Fibroblast of the conjunctiva (primary cell): ENCODE measurements at regions not wholly inside any gene's neighbourhood (a gene's known extent, or its start where the extent isn't known, plus 50 kb on each side); places are given as distances from the start of the nearest gene placed in this dataset.

Experiments used
- DNase-seq: peaks from one replicate; pipeline ENCODE4 v3.0.0-alpha.2; 2010; ENCODE audit warnings: low read depth

DNA sequence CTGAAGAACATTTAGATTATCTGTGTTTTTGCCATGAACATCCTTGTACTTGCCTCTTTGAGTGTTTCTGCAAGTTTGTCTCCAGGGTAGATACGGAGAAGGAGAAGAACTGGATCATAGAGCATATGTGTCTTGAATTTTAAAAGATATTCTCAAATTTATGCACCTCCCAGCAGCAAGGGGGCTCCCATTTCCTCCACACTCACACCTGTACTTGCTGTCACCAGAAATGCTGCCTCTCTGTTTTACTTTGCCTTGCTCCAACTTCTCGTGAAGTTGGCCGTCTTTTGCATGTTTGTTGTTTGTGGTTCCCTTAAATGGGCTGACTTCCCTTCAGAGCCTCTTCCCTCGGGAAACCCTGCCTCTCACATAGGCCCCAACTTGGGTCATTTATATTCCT lies 171.0 kb downstream of the TFAP2C start:
- no peak for DNase-seq

GRCh38 chr20:56801971-56802755 lies 173.1 kb downstream of the TFAP2C start:
- no peak for DNase-seq

- DNase-seq: no peak
Measured at GRCh38 chr20:56802805-56803204, 173.7 kb downstream of the TFAP2C start.

GRCh38 chr20:56805313-56805712 lies 176.2 kb downstream of the TFAP2C start:
- no peak for DNase-seq

DNA sequence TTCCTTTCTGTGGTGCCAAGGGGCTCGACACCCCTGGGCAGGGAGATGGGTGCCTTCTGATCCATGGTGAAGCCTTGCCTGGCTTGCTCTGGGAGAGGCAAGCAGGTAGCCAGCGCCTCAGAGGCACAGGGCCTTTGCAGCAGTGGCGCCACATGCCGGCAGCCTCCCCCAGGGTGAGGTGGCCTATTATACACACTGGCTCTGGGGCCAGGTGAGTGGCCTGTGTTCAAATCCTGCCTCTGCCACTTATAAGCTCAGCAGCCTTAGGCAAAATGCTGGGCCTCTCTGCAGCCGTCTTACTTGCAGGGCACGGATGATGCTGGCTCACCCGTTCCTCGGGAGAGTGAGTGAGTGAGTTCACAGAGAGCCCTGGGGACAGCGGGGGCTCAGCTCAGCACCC lies 176.9 kb downstream of the TFAP2C start:
- DNase-seq: no peak

DNA sequence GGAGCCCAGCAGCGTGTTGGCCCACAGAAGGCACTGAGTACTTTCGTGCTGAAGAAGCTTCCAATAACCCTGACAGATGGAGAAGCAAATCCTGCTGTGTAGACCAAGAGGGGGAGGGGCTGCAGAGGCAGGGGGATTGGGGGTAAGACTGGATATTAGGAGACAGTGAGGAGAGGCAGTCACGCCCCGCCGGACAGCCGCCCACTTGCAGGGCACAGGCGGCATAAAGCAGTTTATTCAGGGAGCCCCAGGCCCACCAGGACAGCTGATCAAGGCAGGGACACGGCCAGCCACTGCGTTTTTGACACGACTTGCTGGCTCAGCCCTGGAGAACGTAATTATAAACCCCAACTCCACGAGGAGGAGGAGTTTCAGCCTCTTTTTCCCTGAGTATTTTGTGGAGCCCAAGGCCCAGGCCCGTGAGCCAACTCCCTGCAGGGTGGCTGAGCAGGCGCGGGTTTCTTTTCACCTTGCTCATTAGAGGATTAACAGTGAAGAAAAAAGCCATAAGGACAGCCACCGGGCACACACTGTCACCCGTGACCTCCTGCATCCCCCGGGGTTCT lies 177.9 kb downstream of the TFAP2C start:
- no peak for DNase-seq

GRCh38 chr20:56808117-56808725 lies 179.1 kb downstream of the TFAP2C start:
- no peak for DNase-seq

DNA sequence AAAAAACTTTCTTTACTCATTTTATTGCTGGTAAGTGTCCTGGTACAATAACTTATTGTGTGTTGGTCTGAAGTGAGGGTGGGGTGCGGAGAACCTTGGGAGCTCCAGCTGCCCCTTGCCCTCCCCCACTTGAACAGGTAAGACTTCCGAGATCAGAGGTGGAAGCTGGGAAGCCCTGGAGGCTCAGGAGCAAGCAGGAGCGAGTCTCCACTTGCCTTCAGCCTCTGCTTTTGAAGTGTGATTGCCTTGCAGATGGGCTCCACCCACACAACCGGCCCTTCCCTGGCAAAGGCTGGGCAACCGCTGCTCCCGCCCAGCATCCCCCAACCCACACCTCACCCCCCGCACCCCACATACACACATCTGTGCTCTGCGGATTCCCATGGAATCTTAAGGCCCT lies 179.6 kb downstream of the TFAP2C start:
- DNase-seq: no peak

- DNase-seq: no peak
Measured at GRCh38 chr20:56809668-56810067, 180.6 kb downstream of the TFAP2C start.

GRCh38 chr20:56810141-56810540 lies 181.0 kb downstream of the TFAP2C start:
- DNase-seq: no peak

DNA sequence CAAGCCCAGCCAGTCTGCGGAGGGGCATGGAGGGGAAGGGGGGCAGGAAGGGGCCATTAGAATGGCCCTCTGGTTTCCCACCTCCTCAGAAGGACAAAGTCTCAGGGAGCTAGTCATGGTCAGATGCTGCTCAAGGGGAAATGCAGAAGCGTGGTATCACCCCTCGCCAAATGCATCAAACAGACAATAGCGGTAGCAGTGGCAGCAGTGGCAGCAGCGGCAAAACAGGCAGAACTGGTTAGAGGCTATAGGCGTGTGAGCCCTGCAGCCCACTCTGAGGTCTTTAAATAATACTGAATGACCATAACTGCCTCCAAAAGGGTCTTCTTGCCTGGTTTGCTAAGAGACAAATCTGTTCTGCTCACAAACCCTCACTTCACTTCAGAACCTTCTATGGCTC lies 186.7 kb downstream of the TFAP2C start:
- DNase-seq: no peak

GRCh38 chr20:56816349-56816748 lies 187.2 kb downstream of the TFAP2C start:
- DNase-seq: no peak

GRCh38 chr20:56817780-56818675 lies 188.9 kb downstream of the TFAP2C start:
- no peak for DNase-seq

DNA sequence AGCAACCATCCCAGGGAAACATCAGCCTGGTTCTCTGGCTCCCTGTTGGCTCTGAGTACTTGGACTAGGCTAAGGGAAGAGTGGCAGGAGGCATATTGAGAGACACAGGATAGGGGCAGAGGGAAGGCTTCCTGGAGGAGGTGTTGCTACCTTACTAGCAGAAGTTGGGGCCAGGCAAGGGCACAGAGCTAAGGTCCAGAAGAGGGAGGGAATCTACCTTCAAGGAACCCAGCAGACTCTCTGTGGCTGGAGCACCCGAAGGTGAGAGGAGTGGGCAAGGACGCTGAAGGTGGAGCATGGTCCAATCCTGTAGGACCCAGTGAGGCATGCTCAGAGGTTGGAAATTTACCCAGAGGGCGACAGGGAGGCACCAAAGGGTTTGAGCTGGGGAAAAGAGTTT lies 191.9 kb downstream of the TFAP2C start:
- DNase-seq: no peak

GRCh38 chr20:56826306-56826704 lies 197.2 kb downstream of the TFAP2C start:
- DNase-seq: no peak

- DNase-seq: peak; percentile 72
Measured at GRCh38 chr20:56826705-56827665, 197.9 kb downstream of the TFAP2C start.

DNA sequence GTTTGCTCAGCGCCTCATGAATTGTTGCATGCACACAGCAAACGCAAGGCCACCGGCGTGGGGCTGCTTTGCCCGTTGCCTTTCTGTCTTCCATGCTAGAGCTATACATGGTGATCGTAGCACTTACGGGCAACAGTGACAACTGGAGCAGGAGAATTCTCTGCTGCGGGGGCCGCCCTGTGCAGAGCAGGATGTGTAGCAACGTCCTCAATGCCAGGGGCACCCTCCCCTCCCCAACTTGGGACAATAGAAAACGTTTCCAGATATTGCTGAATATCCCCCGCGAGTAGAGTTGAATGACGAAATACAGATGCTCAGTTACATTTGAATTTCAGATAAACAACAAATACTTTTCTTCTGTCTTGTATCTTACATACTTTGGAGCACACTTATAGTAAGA lies 198.7 kb downstream of the TFAP2C start:
- no peak for DNase-seq

GRCh38 chr20:56828402-56828801 lies 199.3 kb downstream of the TFAP2C start:
- DNase-seq: no peak

GRCh38 chr20:56829788-56830385 lies 200.8 kb downstream of the TFAP2C start:
- DNase-seq: no peak

- no peak for DNase-seq
Measured at GRCh38 chr20:56831795-56832194, 202.7 kb downstream of the TFAP2C start.

DNA sequence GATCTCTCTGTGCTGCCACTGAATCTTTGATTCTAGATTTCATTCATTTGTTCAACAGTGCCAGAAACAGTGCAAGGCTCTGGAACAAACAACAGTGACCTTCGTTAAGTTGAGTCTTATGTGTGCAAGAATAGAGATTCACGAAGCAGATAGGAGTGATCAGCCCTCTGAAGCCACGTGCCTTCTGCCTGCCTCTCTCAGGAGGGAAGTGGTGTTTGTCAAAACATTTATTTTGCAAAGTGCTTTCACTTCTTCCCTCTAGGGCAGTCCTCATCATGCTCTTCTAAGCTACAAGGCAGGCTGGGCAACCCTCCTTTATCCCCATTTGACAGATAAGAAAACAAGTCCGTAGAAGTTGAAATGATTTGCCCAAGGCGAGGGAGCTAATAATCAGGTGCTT lies 204.3 kb downstream of the TFAP2C start:
- no peak for DNase-seq
